B cell (primary cell): ENCODE measurements at regions not wholly inside any gene's neighbourhood (a gene's known extent, or its start where the extent isn't known, plus 50 kb on each side); places are given as distances from the start of the nearest gene placed in this dataset.

Source experiments
- ATAC-seq: fragments of 200-7000 bp; cut with Tn5 transposase; one replicate; pipeline ENCODE4 v1.10.0; 2021; ENCODE audit warnings: low read depth, mild to moderate bottlenecking, moderate number of reproducible peaks, moderate library complexity
- CTCF ChIA-PET: fragments of 350-600 bp; sonication (Branson Sonifier 250); formaldehyde crosslinking; loops from one replicate; lab custom pipeline; 2021; ENCODE audit warnings: antibody characterized with exemption, inconsistent platforms; lab: Charles Lee
- POLR2A ChIA-PET: fragments of 350-600 bp; sonication (Branson Sonifier 250); formaldehyde crosslinking; loops from one replicate; lab custom pipeline; 2021; ENCODE audit warnings: antibody characterized with exemption; lab: Charles Lee
- DNase-seq: peaks from one replicate; pipeline ENCODE4 v3.0.0; 2013
- H2AFZ ChIP-seq: 2 replicates; pipeline ENCODE4 v1.6.1; 2012; ENCODE audit warnings: mild to moderate bottlenecking, low read depth, low read length; ENCODE audit not compliant: insufficient read depth, poor library complexity, severe bottlenecking
- H3K27ac ChIP-seq, 2 donors: 1 replicate in 1 of 2; 2 replicates in 1 of 2; pipeline ENCODE4 v1.5.1; 2012 to 2013; ENCODE audit warnings: low read length in 2 of 2, mild to moderate bottlenecking in 2 of 2, moderate library complexity in 1 of 2
- H3K27me3 ChIP-seq, 4 experiments: fragments of 200-600 bp in 1 of 4; sonication (generic) in 1 of 4; replicated peaks in 1 of 4; 1 replicate in 2 of 4; 2 replicates in 2 of 4; pipeline versions ENCODE4 v1.6.1 to v1.7.0; 2013 to 2016; ENCODE audit warnings: low read length in 3 of 4, mild to moderate bottlenecking in 2 of 4, mixed read lengths in 1 of 4, moderate library complexity in 1 of 4; ENCODE audit not compliant: insufficient read depth in 4 of 4, control insufficient read depth in 3 of 4; ENCODE audit errors: control extremely low read depth in 1 of 4
- H3K36me3 ChIP-seq, 2 experiments: replicated peaks in 1 of 2; 1 replicate in 1 of 2; 2 replicates in 1 of 2; pipeline versions ENCODE4 v1.6.1 to v1.7.1; 2013; ENCODE audit warnings: low read length in 1 of 2; ENCODE audit not compliant: insufficient read depth in 2 of 2, control insufficient read depth in 1 of 2; ENCODE audit errors: control extremely low read depth in 1 of 2, extremely low read depth in 1 of 2
- H3K4me1 ChIP-seq, 2 donors: fragments of 200-600 bp in 1 of 2; sonication (generic) in 1 of 2; 1 replicate in 1 of 2; 2 replicates in 1 of 2; pipeline versions ENCODE4 v1.5.1 to v1.6.1; 2013 to 2017; ENCODE audit warnings: low read length in 2 of 2; ENCODE audit not compliant: control insufficient read depth in 2 of 2, insufficient read depth in 2 of 2
- H3K4me2 ChIP-seq: replicated peaks from 2 replicates; pipeline ENCODE3; 2012; ENCODE audit warnings: mild to moderate bottlenecking, low read depth, low read length; ENCODE audit not compliant: poor library complexity, severe bottlenecking
- H3K4me3 ChIP-seq, 5 experiments: fragments of 200-600 bp in 1 of 5; sonication (generic) in 1 of 5; 1 replicate in 3 of 5; 2 replicates in 2 of 5; pipeline versions ENCODE4 v1.5.1 to v1.7.0; 2011 to 2016; ENCODE audit warnings: low read length in 4 of 5, mild to moderate bottlenecking in 4 of 5, low read depth in 2 of 5, control low read depth in 1 of 5, moderate library complexity in 1 of 5; ENCODE audit not compliant: insufficient read depth in 1 of 5; ENCODE audit errors: control extremely low read depth in 1 of 5, extremely low read depth in 1 of 5
- H3K79me2 ChIP-seq: fragments of 200-600 bp; sonication (generic); one replicate; pipeline ENCODE4 v1.6.0; 2016; ENCODE audit warnings: low read length; ENCODE audit not compliant: control insufficient read depth, insufficient read depth
- H3K9ac ChIP-seq: fragments of 200-600 bp; sonication (generic); 2 replicates; pipeline ENCODE4 v1.6.1; 2017; ENCODE audit warnings: mild to moderate bottlenecking, low read length, moderate library complexity
- H3K9me3 ChIP-seq, 3 donors: one replicate each; pipeline versions ENCODE4 v1.6.1 to v1.7.1; 2013; ENCODE audit warnings: low read length in 2 of 3; ENCODE audit not compliant: control insufficient read depth in 2 of 3, insufficient read depth in 1 of 3; ENCODE audit errors: control extremely low read depth in 1 of 3
- H4K20me1 ChIP-seq: 2 replicates; pipeline ENCODE4 v1.6.0; 2012; ENCODE audit warnings: mild to moderate bottlenecking, low read length; ENCODE audit not compliant: insufficient read depth, control insufficient read depth, poor library complexity, severe bottlenecking
- H3K27ac Mint-ChIP-seq: one replicate; pipeline ENCODE4 v1.8.0; 2021; ENCODE audit warnings: mixed read lengths
- H3K27me3 Mint-ChIP-seq: one replicate; pipeline ENCODE4 v1.8.0; 2021; ENCODE audit warnings: mixed read lengths
- H3K4me1 Mint-ChIP-seq: one replicate; pipeline ENCODE4 v1.8.0; 2021; ENCODE audit warnings: mixed read lengths
- H3K4me3 Mint-ChIP-seq: one replicate; pipeline ENCODE4 v1.8.0; 2021; ENCODE audit warnings: mixed read lengths
- H3K9me3 Mint-ChIP-seq: one replicate; pipeline ENCODE4 v1.8.0; 2022; ENCODE audit warnings: mixed read lengths; ENCODE audit not compliant: insufficient read depth
- CTCF ChIP-seq: fragments of 200-600 bp; IDR thresholded peaks from one replicate; pipeline ENCODE4 v1.8.0; 2022; ENCODE audit warnings: antibody characterized with exemption, mild to moderate bottlenecking
- EZH2 ChIP-seq: IDR thresholded peaks from 2 replicates; pipeline ENCODE4 v1.6.1; 2012; ENCODE audit warnings: borderline replicate concordance, low read depth, mild to moderate bottlenecking, moderate library complexity, low read length; ENCODE audit not compliant: insufficient read depth, poor library complexity, severe bottlenecking
- WGBS: methylation state at CpG from one replicate; pipeline ENCODE4 v1.1.5; 2013; ENCODE audit warnings: missing lambda C conversion rate; ENCODE audit not compliant: insufficient coverage; 5-methylcytosine and 5-hydroxymethylcytosine counted together
- intact Hi-C: fragments of 100-400 bp; cut with micrococcal nuclease; formaldehyde crosslinking; loops from one replicate; pipeline ENCODE4 v1.10.0; 2022

GRCh38 chr6:165055231-165055630, 254.2 kb downstream of the C6orf118 start:
- H3K9ac ChIP-seq: no peak overlapping the region
- H3K4me3 ChIP-seq: no peak overlapping the region
- no peak overlapping the region for H3K4me2 ChIP-seq
- 76% methylated on average over 3 of the region's 5 CpGs for WGBS
- Mint-ChIP-seq H3K9me3 (no peaks in the 10 kb centered on the region), H3K27ac (no peak overlapping the region), H3K4me1 (no peaks in the 10 kb centered on the region), H3K4me3 (no peak overlapping the region), H3K27me3 (no peaks in the 10 kb centered on the region)
- no peaks in the 10 kb centered on the region for H3K79me2 ChIP-seq
- H4K20me1 ChIP-seq: no peaks in the 10 kb centered on the region
- ATAC-seq: no peak
- no peak for DNase-seq
- intact Hi-C loops: no loop called here
- ChIA-PET CTCF (no interaction called here), POLR2A (no interaction called here)
- no peak overlapping the region for H3K27ac ChIP-seq
- H3K9me3 ChIP-seq: peaks cover 0 to 10% (median 1%) of the 10 kb centered on the region in 3 donors
- no peaks in the 10 kb centered on the region for H3K4me1 ChIP-seq
- TF ChIP-seq CTCF: no peak
- no peak for TF ChIP-seq EZH2
- no peak overlapping the region for H2AFZ ChIP-seq
- no peaks in the 10 kb centered on the region for H3K36me3 ChIP-seq
- H3K27me3 ChIP-seq: no peaks in the 10 kb centered on the region

- WGBS: 84% methylated on average over 6 of the region's 10 CpGs
- POLR2A ChIA-PET: no interaction called here
- TF ChIP-seq EZH2: no peak
- no peak for TF ChIP-seq CTCF
- H3K79me2 ChIP-seq: no peaks in the 10 kb centered on the region
- intact Hi-C loops: no loop called here
- Mint-ChIP-seq H3K27me3 (no peaks in the 10 kb centered on the region), H3K4me3 (no peak overlapping the region), H3K27ac (no peak overlapping the region), H3K9me3 (peaks cover 4% of the 10 kb centered on the region), H3K4me1 (no peaks in the 10 kb centered on the region)
- H3K4me2 ChIP-seq: no peak overlapping the region
- H2AFZ ChIP-seq: no peak overlapping the region
- no peaks in the 10 kb centered on the region for H3K36me3 ChIP-seq
- ATAC-seq (no peak), DNase-seq (no peak)
- CTCF ChIA-PET: no interaction called here
- H3K27me3 ChIP-seq: no peaks in the 10 kb centered on the region
- H3K4me3 ChIP-seq: no peak overlapping the region
- no peaks in the 10 kb centered on the region for H3K4me1 ChIP-seq
- no peak overlapping the region for H3K27ac ChIP-seq
- peaks cover 0 to 16% (median 8%) of the 10 kb centered on the region in 3 donors for H3K9me3 ChIP-seq
- H4K20me1 ChIP-seq: no peaks in the 10 kb centered on the region
- no peak overlapping the region for H3K9ac ChIP-seq
Measured at GRCh38 chr6:165052561-165053480, 256.6 kb downstream of the C6orf118 start.
